ENCODE measurements at regions not wholly inside any gene's neighbourhood (a gene's known extent, or its start where the extent isn't known, plus 50 kb on each side); places are given as distances from the start of the nearest gene placed in this dataset.

GRCh38 chr5:164545507-164545906 lies 1040.1 kb downstream of the MAT2B start:
- Mint-ChIP-seq H3K27ac (no peak overlapping the region), H3K36me3 (no peaks in the 10 kb centered on the region), H3K4me1 (no peaks in the 10 kb centered on the region), H3K4me3 (no peak overlapping the region), H3K9me3 (peaks cover 3% of the 10 kb centered on the region), H3K27me3 (no peaks in the 10 kb centered on the region)
- ATAC-seq = no peak

GRCh38 chr5:164553851-164554250 lies 1048.4 kb downstream of the MAT2B start:
- Mint-ChIP-seq H3K36me3 (no peaks in the 10 kb centered on the region), H3K9me3 (no peaks in the 10 kb centered on the region), H3K27ac (no peak overlapping the region), H3K4me1 (no peaks in the 10 kb centered on the region), H3K4me3 (no peak overlapping the region), H3K27me3 (no peaks in the 10 kb centered on the region)
- ATAC-seq = no peak

- no peaks in the 10 kb centered on the region for H3K36me3 Mint-ChIP-seq
- H3K9me3 Mint-ChIP-seq = no peaks in the 10 kb centered on the region
- no peak overlapping the region for H3K27ac Mint-ChIP-seq
- H3K4me3 Mint-ChIP-seq = no peak overlapping the region
- ATAC-seq = no peak
- no peaks in the 10 kb centered on the region for H3K27me3 Mint-ChIP-seq
- H3K4me1 Mint-ChIP-seq = no peaks in the 10 kb centered on the region
These were observed 1050.4 kb downstream of the MAT2B start for GRCh38 chr5:164555809-164556208.

- Mint-ChIP-seq H3K4me1 (no peaks in the 10 kb centered on the region), H3K4me3 (no peak overlapping the region), H3K27me3 (no peaks in the 10 kb centered on the region), H3K9me3 (no peaks in the 10 kb centered on the region), H3K36me3 (no peaks in the 10 kb centered on the region), H3K27ac (no peak overlapping the region)
- ATAC-seq = no peak
These were observed 1054.8 kb downstream of the MAT2B start for GRCh38 chr5:164560216-164560615.

GRCh38 chr5:164561933-164562872 lies 1056.8 kb downstream of the MAT2B start:
- Mint-ChIP-seq H3K27ac (no peak overlapping the region), H3K9me3 (no peaks in the 10 kb centered on the region), H3K36me3 (no peaks in the 10 kb centered on the region), H3K4me3 (no peak overlapping the region), H3K4me1 (no peaks in the 10 kb centered on the region), H3K27me3 (no peaks in the 10 kb centered on the region)
- ATAC-seq = no peak

GRCh38 chr5:164563370-164563769 lies 1058.0 kb downstream of the MAT2B start:
- no peaks in the 10 kb centered on the region for H3K27me3 Mint-ChIP-seq
- ATAC-seq = no peak
- H3K4me3 Mint-ChIP-seq = no peak overlapping the region
- H3K36me3 Mint-ChIP-seq = no peaks in the 10 kb centered on the region
- H3K4me1 Mint-ChIP-seq = no peaks in the 10 kb centered on the region
- H3K9me3 Mint-ChIP-seq = no peaks in the 10 kb centered on the region
- no peak overlapping the region for H3K27ac Mint-ChIP-seq

GRCh38 chr5:164573397-164573796 lies 1068.0 kb downstream of the MAT2B start:
- Mint-ChIP-seq H3K36me3 (no peaks in the 10 kb centered on the region), H3K4me1 (no peaks in the 10 kb centered on the region), H3K4me3 (no peak overlapping the region), H3K27ac (no peak overlapping the region), H3K27me3 (no peaks in the 10 kb centered on the region), H3K9me3 (peaks cover 3% of the 10 kb centered on the region)
- ATAC-seq = no peak

- no peak for ATAC-seq
- no peaks in the 10 kb centered on the region for H3K4me1 Mint-ChIP-seq
- no peaks in the 10 kb centered on the region for H3K36me3 Mint-ChIP-seq
- H3K27ac Mint-ChIP-seq = no peak overlapping the region
- H3K27me3 Mint-ChIP-seq = no peaks in the 10 kb centered on the region
- H3K4me3 Mint-ChIP-seq = no peak overlapping the region
- no peaks in the 10 kb centered on the region for H3K9me3 Mint-ChIP-seq
These were observed 1071.8 kb downstream of the MAT2B start for GRCh38 chr5:164577201-164577600.

- Mint-ChIP-seq H3K27ac (no peak overlapping the region), H3K27me3 (no peaks in the 10 kb centered on the region), H3K4me1 (no peaks in the 10 kb centered on the region), H3K4me3 (no peak overlapping the region), H3K36me3 (no peaks in the 10 kb centered on the region), H3K9me3 (no peaks in the 10 kb centered on the region)
- no peak for ATAC-seq
These were observed 1072.3 kb downstream of the MAT2B start for GRCh38 chr5:164577742-164578141.

- Mint-ChIP-seq H3K27me3 (no peaks in the 10 kb centered on the region), H3K27ac (no peak overlapping the region), H3K4me1 (no peaks in the 10 kb centered on the region), H3K36me3 (no peaks in the 10 kb centered on the region), H3K9me3 (no peaks in the 10 kb centered on the region), H3K4me3 (no peak overlapping the region)
- ATAC-seq = no peak
These were observed 1073.0 kb downstream of the MAT2B start for GRCh38 chr5:164578401-164578800.

- Mint-ChIP-seq H3K27me3 (no peaks in the 10 kb centered on the region), H3K4me3 (no peak overlapping the region), H3K4me1 (no peaks in the 10 kb centered on the region), H3K9me3 (no peaks in the 10 kb centered on the region), H3K27ac (no peak overlapping the region), H3K36me3 (no peaks in the 10 kb centered on the region)
- no peak for ATAC-seq
These were observed 1073.5 kb downstream of the MAT2B start for GRCh38 chr5:164578911-164579310.

- no peaks in the 10 kb centered on the region for H3K9me3 Mint-ChIP-seq
- no peak overlapping the region for H3K4me3 Mint-ChIP-seq
- H3K27me3 Mint-ChIP-seq = no peaks in the 10 kb centered on the region
- no peak for ATAC-seq
- H3K4me1 Mint-ChIP-seq = no peaks in the 10 kb centered on the region
- H3K27ac Mint-ChIP-seq = no peak overlapping the region
- H3K36me3 Mint-ChIP-seq = no peaks in the 10 kb centered on the region
These were observed 1074.7 kb downstream of the MAT2B start for GRCh38 chr5:164580155-164580554.

- no peak for ATAC-seq
These were observed 1076.5 kb downstream of the MAT2B start for GRCh38 chr5:164581889-164582288.

GRCh38 chr5:164593982-164594381 lies 1088.6 kb downstream of the MAT2B start:
- Mint-ChIP-seq H3K4me3 (no peak overlapping the region), H3K36me3 (no peaks in the 10 kb centered on the region), H3K27me3 (no peaks in the 10 kb centered on the region), H3K4me1 (no peaks in the 10 kb centered on the region), H3K27ac (no peak overlapping the region), H3K9me3 (no peaks in the 10 kb centered on the region)
- no peak for ATAC-seq

More at GRCh38 chr5:164581889-164582288, 1076.5 kb downstream of the MAT2B start:
- H3K4me3 Mint-ChIP-seq = no peak overlapping the region
- no peaks in the 10 kb centered on the region for H3K27me3 Mint-ChIP-seq
- no peaks in the 10 kb centered on the region for H3K36me3 Mint-ChIP-seq
- H3K27ac Mint-ChIP-seq = no peak overlapping the region
- H3K9me3 Mint-ChIP-seq = no peaks in the 10 kb centered on the region
- H3K4me1 Mint-ChIP-seq = no peaks in the 10 kb centered on the region

- Mint-ChIP-seq H3K4me3 (no peak overlapping the region), H3K9me3 (peaks cover 3% of the 10 kb centered on the region), H3K27ac (no peak overlapping the region), H3K36me3 (no peaks in the 10 kb centered on the region), H3K4me1 (no peaks in the 10 kb centered on the region), H3K27me3 (no peaks in the 10 kb centered on the region)
- no peak for ATAC-seq
These were observed 1092.0 kb downstream of the MAT2B start for GRCh38 chr5:164597293-164597900.

GRCh38 chr5:164600274-164600673 lies 1094.9 kb downstream of the MAT2B start:
- no peak overlapping the region for H3K27ac Mint-ChIP-seq
- no peak overlapping the region for H3K4me3 Mint-ChIP-seq
- H3K4me1 Mint-ChIP-seq = no peaks in the 10 kb centered on the region
- no peak for ATAC-seq
- no peaks in the 10 kb centered on the region for H3K36me3 Mint-ChIP-seq
- H3K9me3 Mint-ChIP-seq = peaks cover 3% of the 10 kb centered on the region
- no peaks in the 10 kb centered on the region for H3K27me3 Mint-ChIP-seq
